ENCODE measurements at regions not wholly inside any gene's neighbourhood (a gene's known extent, or its start where the extent isn't known, plus 50 kb on each side); places are given as distances from the start of the nearest gene placed in this dataset.

DNA sequence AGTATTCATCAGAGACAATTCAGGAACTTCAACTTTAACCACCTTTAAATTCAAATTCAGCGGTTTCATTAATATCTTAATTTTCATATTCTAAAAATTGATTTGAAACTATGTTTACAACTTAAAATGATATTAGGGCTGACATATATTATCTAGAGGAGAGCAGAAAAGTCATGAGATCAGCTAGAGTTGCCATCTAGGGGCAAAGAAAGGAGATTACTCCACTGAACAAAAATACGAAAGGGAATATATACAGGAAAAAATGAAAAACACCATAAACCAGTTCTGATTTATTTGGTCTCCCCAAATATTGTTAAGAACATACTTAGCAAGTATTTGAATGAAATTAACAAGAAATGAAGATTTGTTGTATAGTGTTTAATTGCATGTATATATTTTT is 946.3 kb downstream of the DTWD2 start:
- Histone ChIP-seq H4K5ac (ENCODE audit: insufficient read length, low read depth, low read length) (no peak overlapping the region), H3K9me3 (ENCODE audit: control insufficient read depth, low read depth, low read length) (no peaks in the 10 kb centered on the region), H3K56ac (ENCODE audit: insufficient read length, low read depth, low read length) (no peak overlapping the region), H2BK20ac (ENCODE audit: low read depth, low read length, poor library complexity, severe bottlenecking) (no peak overlapping the region), H3K79me1 (ENCODE audit: insufficient read depth, low read depth, low read length, poor library complexity, severe bottlenecking) (no peaks in the 10 kb centered on the region), H2BK120ac (ENCODE audit: low read depth, low read length, poor library complexity, severe bottlenecking) (no peak overlapping the region), H2BK15ac (ENCODE audit: low read depth, low read length) (no peak overlapping the region), H3K4ac (ENCODE audit: low read depth, low read length) (no peak overlapping the region), H2BK5ac (ENCODE audit: insufficient read length, low read length) (no peak overlapping the region), H3K4me2 (ENCODE audit: insufficient read depth, insufficient read length, low read length) (no peak overlapping the region), H3K9ac (ENCODE audit: extremely low read depth, insufficient read length, low read length) (no peak overlapping the region), H3K27me3 (ENCODE audit: insufficient read depth, low read length) (no peaks in the 10 kb centered on the region), H3K18ac (ENCODE audit: insufficient read length, low read depth, low read length) (no peak overlapping the region), H4K8ac (replicated peaks; ENCODE audit: insufficient read length, low read depth, low read length) (no peak overlapping the region), H3T11ph (ENCODE audit: low read length) (no peak overlapping the region), H3K79me2 (ENCODE audit: insufficient read depth, low read length) (no peaks in the 10 kb centered on the region), H2AFZ (ENCODE audit: low read length) (no peak overlapping the region), H4K20me1 (ENCODE audit: control insufficient read depth, insufficient read depth, insufficient read length) (no peaks in the 10 kb centered on the region), H4K91ac (ENCODE audit: insufficient read length, low read depth, low read length) (no peak overlapping the region), H3K27ac (ENCODE audit: insufficient read length, low read depth, low read length) (no peak overlapping the region), H3K4me1 (ENCODE audit: insufficient read depth, low read length) (no peaks in the 10 kb centered on the region), H3K23me2 (ENCODE audit: insufficient read length, low read depth, low read length, poor library complexity, severe bottlenecking) (no peaks in the 10 kb centered on the region), H3K23ac (ENCODE audit: insufficient read length, low read depth, low read length) (no peak overlapping the region), H3K14ac (ENCODE audit: insufficient read depth, low read length) (no peak overlapping the region), H2BK12ac (ENCODE audit: insufficient read length, low read depth, low read length) (no peak overlapping the region), H2AK5ac (ENCODE audit: insufficient read length, low read length) (no peak overlapping the region)
- Mint-ChIP-seq H3K27ac (no peak overlapping the region), H3K36me3 (ENCODE audit: insufficient read depth in 1 of 3, low read depth in 3 of 3) (no peaks in the 10 kb centered on the region; a peak in 1 of 7 replicates), H3K4me1 (peaks cover 9 to 19% of the 10 kb centered on the region in 2 experiments), H3K9me3 (no peaks in the 10 kb centered on the region), H3K27me3 (ENCODE audit: low read depth) (no peaks in the 10 kb centered on the region), H3K4me3 (no peak overlapping the region)
- WGBS (ENCODE audit: extremely low coverage, insufficient read length, low lambda C conversion rate): no CpG with 5 or more reads among the region's 2 CpGs
- TF ChIP-seq, protein P1, sequence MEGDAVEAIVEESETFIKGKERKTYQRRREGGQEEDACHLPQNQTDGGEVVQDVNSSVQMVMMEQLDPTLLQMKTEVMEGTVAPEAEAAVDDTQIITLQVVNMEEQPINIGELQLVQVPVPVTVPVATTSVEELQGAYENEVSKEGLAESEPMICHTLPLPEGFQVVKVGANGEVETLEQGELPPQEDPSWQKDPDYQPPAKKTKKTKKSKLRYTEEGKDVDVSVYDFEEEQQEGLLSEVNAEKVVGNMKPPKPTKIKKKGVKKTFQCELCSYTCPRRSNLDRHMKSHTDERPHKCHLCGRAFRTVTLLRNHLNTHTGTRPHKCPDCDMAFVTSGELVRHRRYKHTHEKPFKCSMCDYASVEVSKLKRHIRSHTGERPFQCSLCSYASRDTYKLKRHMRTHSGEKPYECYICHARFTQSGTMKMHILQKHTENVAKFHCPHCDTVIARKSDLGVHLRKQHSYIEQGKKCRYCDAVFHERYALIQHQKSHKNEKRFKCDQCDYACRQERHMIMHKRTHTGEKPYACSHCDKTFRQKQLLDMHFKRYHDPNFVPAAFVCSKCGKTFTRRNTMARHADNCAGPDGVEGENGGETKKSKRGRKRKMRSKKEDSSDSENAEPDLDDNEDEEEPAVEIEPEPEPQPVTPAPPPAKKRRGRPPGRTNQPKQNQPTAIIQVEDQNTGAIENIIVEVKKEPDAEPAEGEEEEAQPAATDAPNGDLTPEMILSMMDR (conservative IDR thresholded peaks at IDR 0.05): peak; percentile 51; the same call in 2 of the 3 replicates
- DNase-seq: no peak
